ENCODE measurements at regions not wholly inside any gene's neighbourhood (a gene's known extent, or its start where the extent isn't known, plus 50 kb on each side); places are given as distances from the start of the nearest gene placed in this dataset.
A peak's percentile ranks its signal among the peaks of the same experiment; 100 is the strongest.

GRCh38 chr14:49971156-49972130 lies 78.6 kb downstream of the ARF6 start:
- DNase-seq, result no peak

GRCh38 chr14:49972131-49972671 lies 79.3 kb downstream of the ARF6 start:
- peak; percentile 32 for DNase-seq

- DNase-seq, result no peak
Measured at GRCh38 chr14:49972823-49973222, 79.9 kb downstream of the ARF6 start.

GRCh38 chr14:49975276-49975675 lies 82.4 kb downstream of the ARF6 start:
- no peak for DNase-seq

GRCh38 chr14:49975799-49976198 lies 82.9 kb downstream of the ARF6 start:
- DNase-seq, result no peak

GRCh38 chr14:49977126-49977841 lies 84.4 kb downstream of the ARF6 start:
- DNase-seq, result no peak

- no peak for DNase-seq
Measured at GRCh38 chr14:49980027-49980426, 87.1 kb downstream of the ARF6 start.

- DNase-seq, result no peak
Measured at GRCh38 chr14:49982082-49982481, 89.2 kb downstream of the ARF6 start.

GRCh38 chr14:49982501-49982951 lies 89.6 kb downstream of the ARF6 start:
- no peak for DNase-seq

GRCh38 chr14:49984424-49984823 lies 91.5 kb downstream of the ARF6 start:
- DNase-seq, result no peak

- DNase-seq, result no peak
Measured at GRCh38 chr14:49986343-49987014, 93.6 kb downstream of the ARF6 start.

- DNase-seq, result no peak
Measured at GRCh38 chr14:49988080-49988990, 95.5 kb downstream of the ARF6 start.

GRCh38 chr14:49989966-49990365 lies 97.1 kb downstream of the ARF6 start:
- no peak for DNase-seq

- no peak for DNase-seq
Measured at GRCh38 chr14:49991491-49991890, 98.6 kb downstream of the ARF6 start.

- DNase-seq, result no peak
Measured at GRCh38 chr14:49992036-49992435, 99.2 kb downstream of the ARF6 start.

GRCh38 chr14:49992448-49992847 lies 99.6 kb downstream of the ARF6 start:
- DNase-seq, result no peak

GRCh38 chr14:49992901-49993339 lies 100.0 kb downstream of the ARF6 start:
- no peak for DNase-seq

GRCh38 chr14:49993565-49993964 lies 100.7 kb downstream of the ARF6 start:
- DNase-seq, result no peak

- no peak for DNase-seq
Measured at GRCh38 chr14:49994951-49995561, 102.2 kb downstream of the ARF6 start.

GRCh38 chr14:49997991-49998390 lies 105.1 kb downstream of the ARF6 start:
- no peak for DNase-seq

- no peak for DNase-seq
Measured at GRCh38 chr14:49999146-49999761, 106.4 kb downstream of the ARF6 start.
